HS-27A (cell line): ENCODE measurements at regions not wholly inside any gene's neighbourhood (a gene's known extent, or its start where the extent isn't known, plus 50 kb on each side); places are given as distances from the start of the nearest gene placed in this dataset.
"Not testable (repeated sequence)": the region's sequence is repeated elsewhere in the genome, so short reads cannot be mapped to it uniquely, and the experiment has no call there.

Source experiments
- DNase-seq: peaks from one replicate; pipeline ENCODE4 v3.0.0-alpha.2; 2012; ENCODE audit warnings: low read depth, missing footprints

DNA sequence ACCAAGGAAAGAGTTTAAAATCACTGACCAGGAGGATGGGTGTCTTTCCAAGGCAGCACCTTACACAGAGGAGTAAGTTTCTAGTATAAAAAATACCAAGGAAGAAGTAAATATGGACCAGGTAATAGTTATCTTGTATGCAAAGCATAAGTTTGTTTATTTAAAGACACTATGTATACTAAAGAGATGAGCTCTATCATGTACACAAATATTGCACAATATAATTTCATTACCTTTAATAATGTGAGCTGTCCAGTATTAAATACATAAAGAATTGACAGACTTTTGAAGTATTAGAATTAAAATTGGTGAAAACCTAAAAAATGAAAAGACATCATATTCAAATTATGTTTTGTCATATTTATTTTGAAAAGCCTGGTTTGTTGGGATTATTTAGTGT lies 322.0 kb upstream of the MIR17HG start:
- DNase-seq: no peak

DNA sequence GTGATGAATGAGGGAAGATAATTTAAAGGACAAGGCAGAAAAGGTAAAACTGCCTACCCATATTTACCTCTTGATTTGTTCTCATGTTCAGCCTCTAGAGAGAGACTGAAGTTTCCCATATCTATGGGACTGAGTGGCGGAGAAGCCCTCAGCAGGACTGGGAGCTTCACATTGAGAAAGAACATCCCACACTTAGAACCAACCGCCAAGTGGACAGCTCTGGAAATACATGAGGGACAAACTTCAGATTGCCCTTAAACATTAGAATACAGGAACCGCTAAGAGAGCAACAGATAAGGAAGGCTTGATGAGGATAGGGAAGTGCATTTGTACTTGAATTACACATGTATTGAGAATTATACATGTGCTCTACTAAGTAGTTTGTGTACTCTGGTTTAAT lies 316.0 kb upstream of the MIR17HG start:
- DNase-seq: no peak

DNA sequence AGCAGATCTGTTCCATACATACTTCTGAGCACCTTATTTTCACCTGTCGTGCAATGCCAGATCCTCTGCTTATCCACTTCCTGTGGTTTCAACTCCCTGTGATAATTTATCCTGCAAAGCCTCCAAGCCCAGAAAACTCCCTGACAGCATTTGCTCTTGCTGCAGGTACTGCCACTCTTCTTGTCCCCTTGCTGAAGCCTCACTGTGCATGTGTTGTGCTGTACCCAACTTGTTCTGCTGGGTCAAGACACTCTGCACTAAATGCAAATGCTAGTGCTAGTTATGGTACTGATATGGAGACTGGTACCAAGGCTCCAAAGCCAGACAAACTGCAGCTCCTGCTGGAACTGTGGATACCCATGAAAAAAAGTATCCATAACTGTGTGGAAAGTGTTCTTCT lies 315.4 kb upstream of the MIR17HG start:
- no peak for DNase-seq

DNA sequence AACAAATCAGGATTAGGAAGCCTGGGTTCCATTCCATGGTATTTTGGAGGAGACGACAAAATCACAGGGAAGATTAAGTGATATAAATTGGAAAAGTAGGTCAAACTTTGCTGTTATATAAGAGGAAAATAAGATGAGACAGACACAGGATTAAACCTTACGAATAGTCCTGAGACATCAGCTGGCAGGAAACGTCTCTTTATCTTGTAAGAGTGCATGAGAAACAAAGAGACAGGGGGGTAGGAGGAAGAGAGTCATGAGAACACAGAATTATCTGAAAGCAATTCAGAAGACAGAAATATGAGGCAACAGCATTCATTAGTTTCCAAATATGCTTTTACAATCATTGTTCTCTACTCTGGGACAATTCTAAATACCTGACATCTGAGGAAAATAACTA lies 310.6 kb upstream of the MIR17HG start:
- no peak for DNase-seq

DNA sequence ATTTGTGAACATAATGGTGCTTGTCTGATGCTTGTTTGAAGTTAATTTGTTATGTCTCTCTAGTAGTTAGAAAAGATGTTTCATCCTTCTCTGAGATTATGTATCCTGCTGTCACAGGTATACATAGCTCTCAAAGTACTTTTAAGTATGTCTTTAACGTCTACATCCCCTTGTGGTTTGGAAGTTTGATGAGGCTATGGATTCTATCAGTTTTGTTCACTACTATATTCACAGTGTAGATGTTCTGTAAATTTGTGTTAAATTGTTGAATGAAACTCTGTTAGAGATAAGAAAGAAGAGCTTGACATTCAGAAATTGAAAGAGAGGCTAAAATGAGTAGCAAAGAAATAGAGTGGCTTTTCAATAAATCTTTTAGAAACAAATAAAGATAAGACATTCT lies 304.6 kb upstream of the MIR17HG start:
- DNase-seq: no peak

DNA sequence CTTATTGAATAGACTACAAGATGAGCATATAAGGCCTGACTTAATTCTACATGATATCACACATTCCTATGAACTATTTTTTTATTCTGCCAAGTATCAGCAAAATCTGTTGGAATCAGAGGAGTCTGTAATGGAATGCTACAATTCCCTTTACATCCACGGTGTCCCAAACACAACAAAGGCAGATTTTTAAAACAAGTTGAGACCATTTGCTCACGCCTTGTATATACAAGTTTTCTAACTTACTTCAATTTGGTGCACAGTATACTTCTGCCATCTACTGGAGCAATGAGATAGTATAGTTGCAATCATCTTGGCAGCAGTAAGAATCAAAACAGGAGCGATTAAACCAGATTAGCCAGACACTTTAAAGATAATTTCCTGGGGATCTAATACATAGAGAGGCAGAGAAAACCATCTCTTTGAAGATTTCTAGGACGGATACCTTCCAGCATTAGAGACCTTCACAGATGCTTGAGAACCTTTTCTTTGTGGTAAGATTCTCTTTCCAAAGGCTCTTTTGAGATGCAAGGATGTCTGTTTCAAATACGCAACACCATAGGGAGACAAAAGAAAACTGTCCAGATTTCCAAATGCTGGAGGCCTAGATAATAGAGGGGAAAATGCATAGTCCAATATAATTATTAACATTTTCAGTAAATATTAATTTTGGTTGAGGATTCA lies 302.0 kb upstream of the MIR17HG start:
- DNase-seq: no peak

DNA sequence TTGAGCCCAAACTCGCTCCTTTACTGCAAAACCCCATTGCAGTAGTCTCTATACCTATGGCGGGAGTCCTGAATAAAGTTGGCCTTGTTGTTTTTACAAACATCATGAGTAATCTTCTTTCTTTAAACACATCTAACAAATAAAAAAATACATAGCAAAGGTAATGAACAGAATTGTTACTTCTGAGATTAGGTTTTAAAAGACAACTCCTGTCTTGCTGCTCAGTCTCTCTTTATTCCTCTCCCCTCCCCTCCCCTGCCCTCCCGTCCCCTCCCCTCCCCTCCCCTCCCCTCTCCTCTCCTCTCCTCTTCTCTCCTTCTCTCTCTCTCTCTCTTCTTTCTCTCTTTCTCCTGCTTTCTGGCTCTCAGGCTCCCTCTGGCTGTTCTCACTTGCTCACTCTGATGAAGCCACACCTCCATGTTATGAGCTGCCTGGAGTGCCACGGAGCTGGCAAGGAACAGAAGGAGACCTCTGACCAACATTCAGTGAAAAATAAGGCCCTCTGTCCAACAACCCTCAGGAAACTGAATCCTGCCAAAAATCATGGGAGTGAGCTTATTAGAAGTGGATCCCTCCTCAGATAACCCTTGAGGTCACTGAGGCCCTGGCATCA lies 300.7 kb upstream of the MIR17HG start:
- DNase-seq: no peak

DNA sequence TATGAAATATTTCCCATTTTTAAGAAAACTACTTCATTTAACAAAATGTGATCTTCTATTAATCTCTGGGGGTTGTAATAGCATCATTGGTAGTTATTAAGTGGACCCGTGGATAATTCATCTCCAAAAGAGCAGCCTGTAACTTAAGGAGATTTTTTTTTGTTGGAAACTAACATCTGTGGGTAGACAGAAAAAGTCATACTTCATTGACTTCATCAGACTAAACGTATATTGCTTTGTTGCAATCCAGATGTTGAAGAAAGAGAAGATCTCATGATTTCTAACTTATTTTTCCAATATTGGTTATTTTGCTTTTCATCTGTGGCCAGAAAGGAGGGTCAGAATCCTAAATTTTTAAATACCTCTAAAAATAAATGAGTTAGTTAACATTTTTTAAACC lies 296.5 kb upstream of the MIR17HG start:
- DNase-seq: no peak

DNA sequence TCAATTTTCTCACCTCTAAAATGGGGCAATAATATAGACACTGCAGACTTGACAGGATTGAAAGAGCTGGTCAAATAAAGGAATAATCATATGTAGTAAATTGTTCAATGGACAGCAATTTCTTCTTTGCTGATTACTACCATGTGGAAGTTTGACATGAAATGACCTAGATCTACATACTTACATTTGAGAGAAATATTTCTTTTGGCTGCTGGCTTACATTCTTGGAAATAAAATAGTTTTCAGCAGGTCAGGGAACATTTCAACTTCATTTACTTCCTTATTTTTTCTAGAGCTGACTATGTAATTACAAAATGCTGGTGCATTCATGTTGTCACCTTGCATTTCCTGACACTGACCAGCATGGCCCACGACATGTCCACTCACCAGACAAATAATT lies 294.6 kb upstream of the MIR17HG start:
- DNase-seq: no peak

DNA sequence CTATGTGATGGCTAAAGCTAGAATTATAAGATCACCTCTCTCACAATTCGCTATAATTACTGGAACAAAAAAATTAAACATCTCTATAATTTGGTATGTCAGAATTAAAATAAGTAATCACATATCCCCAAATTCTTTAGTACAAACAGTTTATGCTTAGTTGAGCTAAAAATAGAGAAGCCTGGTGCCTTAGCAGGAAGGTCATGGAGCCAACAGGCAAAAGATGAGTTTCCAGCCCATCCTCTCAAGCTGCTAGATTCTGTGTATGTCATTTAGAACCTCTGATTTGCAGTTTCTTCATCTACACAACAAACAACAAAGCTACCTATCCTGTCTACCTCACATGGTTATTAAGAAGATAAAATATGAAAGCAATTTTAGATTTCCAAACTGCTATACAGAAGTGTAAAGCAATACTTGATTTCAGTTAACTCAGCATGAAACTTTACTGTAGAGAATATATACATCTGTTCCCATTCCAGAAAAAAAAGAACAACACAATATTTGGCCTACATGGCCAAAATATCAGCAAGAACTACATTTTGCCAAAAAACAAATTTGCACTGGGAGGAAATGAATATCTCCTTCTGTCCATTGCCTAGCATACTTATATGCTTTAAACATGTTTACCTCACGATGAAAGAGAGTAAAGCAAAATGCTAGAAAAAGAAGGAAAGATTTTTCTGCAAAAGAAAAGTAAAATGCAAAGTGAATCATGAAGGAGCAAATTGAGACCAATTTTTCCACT lies 294.0 kb upstream of the MIR17HG start:
- no peak for DNase-seq

DNA sequence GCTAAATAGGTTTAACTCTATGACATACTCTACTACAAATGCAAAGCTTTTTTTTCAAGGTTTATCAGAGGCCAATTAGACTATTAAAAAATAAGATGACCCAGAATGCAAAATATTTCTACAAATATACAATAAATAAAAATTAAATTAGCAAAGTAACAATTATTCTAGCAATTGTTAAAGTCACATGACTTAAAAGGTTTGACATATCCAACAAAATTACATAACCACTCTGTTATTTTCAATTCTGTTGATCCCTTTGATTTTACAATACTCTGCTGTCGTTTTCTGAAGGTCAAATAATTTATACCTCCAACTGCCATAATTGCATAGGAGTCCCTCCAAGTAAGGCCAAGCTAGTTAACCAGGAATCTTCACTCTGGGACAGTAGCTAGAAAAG lies 292.6 kb upstream of the MIR17HG start:
- DNase-seq: no peak

DNA sequence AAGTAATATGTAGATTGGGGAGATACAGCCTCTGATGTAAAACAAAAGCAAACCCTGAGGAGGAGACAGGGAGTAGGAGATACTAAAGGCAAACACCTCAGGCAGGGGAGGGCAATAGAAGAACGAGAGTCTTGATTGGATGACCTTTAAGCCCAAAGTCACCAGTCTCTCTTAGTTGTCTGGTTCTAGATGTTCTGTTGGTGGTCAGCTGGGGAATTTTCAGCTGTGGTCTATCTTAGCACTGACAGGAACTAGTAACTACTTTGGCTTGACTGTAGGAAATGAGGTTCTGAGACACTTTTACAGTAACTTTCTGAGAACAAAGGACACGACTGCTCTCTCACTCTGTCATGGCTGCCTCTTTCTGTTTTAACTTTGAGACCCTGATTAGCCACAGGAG lies 290.7 kb upstream of the MIR17HG start:
- DNase-seq: no peak

DNA sequence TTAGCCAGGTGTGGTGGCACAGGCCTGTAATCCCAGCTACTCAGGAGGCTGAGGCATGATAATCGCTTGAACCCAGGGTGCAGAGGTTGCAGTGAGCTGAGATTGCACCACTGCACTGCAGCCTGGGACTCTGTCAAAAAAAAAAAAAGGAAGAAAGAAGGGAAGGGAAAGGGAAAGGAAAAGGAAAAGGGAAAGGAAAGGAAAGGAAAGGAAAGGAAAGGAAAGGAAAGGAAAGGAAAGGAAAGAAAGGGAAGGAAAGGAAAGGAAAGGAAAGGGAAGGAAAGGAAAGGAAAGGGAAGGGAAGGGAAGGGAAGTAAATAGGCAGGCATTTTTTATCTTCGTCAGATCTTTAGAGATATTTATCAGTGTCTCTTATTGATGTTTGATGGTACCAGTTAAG lies 290.0 kb upstream of the MIR17HG start:
- not testable (repeated sequence) for DNase-seq

DNA sequence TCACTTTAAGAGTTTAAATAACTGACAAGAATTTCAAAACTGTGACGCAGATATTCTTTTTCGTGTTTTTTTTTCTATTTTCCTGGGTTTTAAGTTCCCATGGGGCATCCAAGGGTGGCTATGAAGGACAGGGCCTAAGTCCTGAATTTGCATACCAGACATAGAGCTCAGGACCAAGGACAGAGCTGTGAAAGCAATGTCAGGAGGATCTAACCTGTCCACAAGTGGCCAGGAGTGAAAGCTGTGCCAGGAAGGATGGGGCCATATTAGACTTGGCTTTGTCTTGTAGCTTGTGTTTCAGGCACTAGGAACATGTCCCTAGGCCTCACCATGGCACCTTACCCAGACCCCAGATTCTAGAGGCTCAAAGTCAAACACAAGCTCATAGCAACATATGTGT lies 289.4 kb upstream of the MIR17HG start:
- no peak for DNase-seq

DNA sequence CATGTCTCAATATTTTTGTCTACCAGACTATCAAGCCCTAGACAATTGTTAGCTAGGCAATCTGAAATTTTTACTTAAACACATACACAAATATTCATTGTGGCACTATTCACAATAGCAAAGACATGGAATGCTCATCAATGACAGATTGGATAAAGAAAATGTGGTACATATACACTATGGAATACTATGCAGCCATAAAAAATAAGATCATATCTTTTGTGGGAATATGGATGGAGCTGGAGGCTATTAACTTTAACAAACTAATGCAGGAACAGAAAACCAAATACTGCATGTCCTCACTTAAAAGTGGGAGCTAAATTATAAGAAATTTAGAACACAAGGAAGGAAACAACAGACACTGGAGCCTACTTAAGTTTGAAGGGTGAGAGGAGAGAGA lies 288.6 kb upstream of the MIR17HG start:
- DNase-seq: no peak

DNA sequence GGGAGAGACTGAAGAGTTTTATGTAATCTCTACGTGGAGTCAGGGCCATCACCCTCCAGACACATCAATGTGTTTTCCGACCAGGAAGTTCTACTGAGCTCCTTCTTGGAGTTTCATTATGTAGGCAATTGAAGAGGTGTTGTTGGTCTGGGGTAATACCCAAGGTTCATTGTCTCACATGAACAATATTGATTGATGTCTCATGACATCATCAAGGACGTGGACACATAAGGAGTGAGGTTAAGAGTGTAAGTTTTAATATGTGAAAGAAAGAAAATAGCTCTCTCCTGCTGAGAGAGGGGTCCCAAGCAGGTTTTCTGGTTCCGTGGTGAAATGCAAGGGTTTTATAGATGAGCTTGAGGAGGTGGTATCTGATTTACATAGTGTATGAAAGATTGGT lies 280.7 kb upstream of the MIR17HG start:
- no peak for DNase-seq

DNA sequence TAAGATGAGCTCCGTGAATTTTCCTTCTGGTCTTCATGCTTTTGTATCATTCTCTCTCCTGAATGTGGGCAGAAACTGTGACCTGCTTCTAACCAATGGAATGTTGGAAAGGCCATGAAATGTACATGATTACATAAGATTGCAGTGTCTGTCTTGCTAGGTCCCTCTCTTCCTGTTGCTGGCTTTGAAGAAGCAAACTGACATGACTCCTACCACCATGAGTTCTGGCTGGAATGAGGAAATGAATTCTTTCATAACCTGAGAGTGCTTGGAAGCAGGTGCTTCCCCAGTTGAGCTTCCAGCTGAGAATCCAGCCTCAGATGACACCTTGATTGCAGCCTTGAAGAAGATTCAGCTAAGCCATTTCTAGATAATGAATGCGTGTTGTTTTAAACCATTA lies 275.0 kb upstream of the MIR17HG start:
- DNase-seq: no peak

DNA sequence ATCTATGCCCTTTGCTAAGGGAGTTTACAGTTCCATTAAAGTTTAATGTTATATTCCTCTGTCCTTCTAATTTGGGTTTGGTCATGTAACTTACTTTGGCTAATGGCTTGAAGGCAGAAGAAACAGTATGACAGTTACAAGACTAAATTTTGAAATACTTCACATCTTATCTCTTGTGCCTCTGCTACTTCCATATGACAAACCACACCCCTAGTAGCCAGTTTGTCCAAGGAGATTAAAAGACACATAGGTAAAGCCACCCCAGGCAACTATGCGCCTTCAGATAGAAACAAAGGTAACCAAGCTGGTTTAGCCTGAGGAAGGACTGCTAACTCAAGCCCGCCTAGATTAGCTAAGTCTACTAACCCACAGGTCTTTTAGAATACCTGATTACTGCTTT lies 273.4 kb upstream of the MIR17HG start:
- DNase-seq: no peak

DNA sequence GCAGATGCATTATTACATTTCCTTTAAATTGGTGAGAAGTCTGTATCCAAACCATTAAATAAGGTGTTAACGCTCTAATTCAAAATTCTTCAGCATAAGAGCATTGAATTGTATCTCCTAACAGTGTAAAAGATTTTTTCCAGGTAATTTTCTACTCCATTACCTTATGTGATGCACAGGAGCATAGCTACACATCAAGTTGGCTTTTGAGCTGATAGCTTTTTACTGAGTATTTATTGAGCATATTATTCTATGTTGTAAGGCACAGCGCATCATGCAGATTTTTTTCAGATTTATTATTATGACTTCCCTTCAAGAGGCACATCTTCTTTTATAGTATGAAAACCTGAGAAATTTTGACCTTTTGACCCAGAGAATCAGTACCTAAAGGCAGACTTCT lies 270.7 kb upstream of the MIR17HG start:
- DNase-seq: no peak

DNA sequence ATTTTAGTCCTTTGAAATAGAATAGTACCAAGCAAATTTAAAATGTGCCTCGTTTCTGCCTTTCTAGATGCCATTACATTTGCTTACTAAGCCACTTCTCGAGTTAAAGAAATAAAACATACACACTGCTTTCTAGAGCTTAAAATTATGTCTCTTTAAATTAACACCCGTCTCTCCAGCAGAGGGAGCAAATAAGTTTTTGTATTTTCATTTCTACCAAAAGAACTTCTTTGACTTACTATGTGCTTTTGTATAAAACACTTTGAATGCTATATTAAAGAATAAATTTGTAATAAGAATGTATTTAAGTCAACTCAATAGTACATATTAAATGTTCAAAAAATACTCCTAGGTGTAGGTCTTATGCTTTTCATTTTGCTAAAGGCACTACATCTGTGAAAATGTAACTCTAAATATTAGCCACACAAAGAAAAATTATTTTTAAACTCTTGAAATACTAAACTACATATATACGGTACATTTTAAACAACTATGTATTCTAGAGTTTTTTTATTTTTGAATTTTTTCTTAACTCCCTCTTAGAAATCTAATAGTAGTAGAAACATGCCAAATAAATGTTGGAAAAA lies 269.3 kb upstream of the MIR17HG start:
- no peak for DNase-seq

DNA sequence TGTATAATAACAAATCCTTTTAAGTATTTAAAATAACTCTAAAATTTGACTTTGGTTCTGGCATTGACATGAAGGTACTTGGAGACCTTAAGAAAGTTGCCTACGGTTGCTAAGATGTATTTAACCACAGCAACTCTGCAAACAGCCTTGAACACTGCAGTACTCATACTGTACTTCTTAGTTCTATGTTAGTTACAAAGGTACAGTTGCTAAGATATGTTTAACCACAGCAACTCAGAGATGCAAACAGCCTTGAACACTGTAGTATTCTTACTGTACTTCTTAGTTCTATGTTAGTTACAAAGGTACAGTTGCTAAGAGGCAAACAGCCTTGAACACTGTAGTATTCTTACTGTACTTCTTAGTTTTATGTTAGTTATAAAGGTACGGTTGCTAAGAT lies 268.3 kb upstream of the MIR17HG start:
- no peak for DNase-seq

DNA sequence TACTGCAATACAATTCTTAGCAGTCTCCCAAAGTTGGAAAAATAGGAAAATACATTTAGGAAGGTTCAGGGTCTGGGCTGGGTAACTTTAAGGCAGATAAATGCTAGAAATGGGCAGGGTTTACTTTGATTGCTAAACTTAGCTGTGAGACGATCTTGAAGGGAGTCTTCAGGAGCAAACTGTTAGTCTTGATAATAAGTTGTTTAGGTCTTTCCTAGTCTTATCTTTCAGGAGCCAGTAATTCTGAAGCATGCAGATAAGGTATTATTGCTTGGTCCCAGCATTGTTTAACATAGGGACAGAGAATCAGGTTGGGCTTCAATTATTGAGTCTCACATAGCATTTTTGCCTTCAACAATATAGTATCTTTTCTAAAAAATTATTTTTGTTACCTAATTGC lies 262.4 kb upstream of the MIR17HG start:
- no peak for DNase-seq
